ENCODE measurements at regions not wholly inside any gene's neighbourhood (a gene's known extent, or its start where the extent isn't known, plus 50 kb on each side); places are given as distances from the start of the nearest gene placed in this dataset.

DNA sequence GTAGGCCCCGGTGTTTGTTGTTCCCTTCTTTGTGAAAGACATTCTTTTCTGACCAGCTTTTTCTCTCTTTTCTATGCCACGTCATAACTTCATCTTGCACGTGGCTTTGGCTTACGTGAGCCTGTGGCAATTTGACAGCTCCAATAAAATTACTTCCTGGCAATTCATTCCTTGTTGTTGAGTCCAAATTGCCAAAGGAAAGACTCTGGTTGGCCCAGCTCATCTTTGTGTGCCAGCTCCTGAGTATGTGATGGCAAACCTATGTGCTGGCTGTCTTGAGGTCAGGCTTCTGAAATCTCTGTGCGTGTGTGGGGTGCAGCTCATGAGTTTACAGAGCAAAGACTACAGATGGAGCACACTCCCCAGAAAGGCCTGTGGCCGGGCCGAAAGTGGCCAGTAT lies 272.5 kb upstream of the SGK1 start:
- peaks cover 0 to 6% (median 0%) of the 10 kb centered on the region in 5 donors for H3K27me3 Mint-ChIP-seq
- no peak overlapping the region for H3K27ac ChIP-seq (ENCODE audit: low read depth, low read length)
- no peaks in the 10 kb centered on the region for H3K4me1 ChIP-seq (ENCODE audit: control insufficient read depth in 2 of 2, insufficient read depth in 2 of 2, low read length in 2 of 2)
- no peak overlapping the region for H3K27ac Mint-ChIP-seq
- CTCF ChIA-PET = interaction anchor here (1.1 kb wide), 1 partner anchor 16 kb away, joined by 3 read pairs; no protein-coding TSS in a partner anchor
- H3K9me3 Mint-ChIP-seq = peaks cover 0 to 2% (median 0%) of the 10 kb centered on the region in 11 donors
- DNase-seq (no peak), ATAC-seq (no peak)
- intact Hi-C loops (cut with micrococcal nuclease) = no loop called here
- H3K4me1 Mint-ChIP-seq = peaks cover 0 to 10% (median 7%) of the 10 kb centered on the region in 7 donors
- H3K36me3 ChIP-seq (ENCODE audit: control insufficient read depth in 2 of 3, insufficient read depth in 3 of 3, low read length in 3 of 3) = no peaks in the 10 kb centered on the region
- H3K4me3 Mint-ChIP-seq = no peak overlapping the region
- no peak overlapping the region for H3K4me3 ChIP-seq (ENCODE audit: low read length)
- H3K27me3 ChIP-seq (ENCODE audit: control insufficient read depth in 2 of 2, insufficient read depth in 2 of 2, low read length in 2 of 2) = no peaks in the 10 kb centered on the region
- H3K36me3 Mint-ChIP-seq = no peaks in the 10 kb centered on the region
- POLR2A ChIA-PET = no interaction called here
- H3K9me3 ChIP-seq (ENCODE audit: control insufficient read depth in 2 of 3, low read length in 3 of 3) = no peaks in the 10 kb centered on the region

DNA sequence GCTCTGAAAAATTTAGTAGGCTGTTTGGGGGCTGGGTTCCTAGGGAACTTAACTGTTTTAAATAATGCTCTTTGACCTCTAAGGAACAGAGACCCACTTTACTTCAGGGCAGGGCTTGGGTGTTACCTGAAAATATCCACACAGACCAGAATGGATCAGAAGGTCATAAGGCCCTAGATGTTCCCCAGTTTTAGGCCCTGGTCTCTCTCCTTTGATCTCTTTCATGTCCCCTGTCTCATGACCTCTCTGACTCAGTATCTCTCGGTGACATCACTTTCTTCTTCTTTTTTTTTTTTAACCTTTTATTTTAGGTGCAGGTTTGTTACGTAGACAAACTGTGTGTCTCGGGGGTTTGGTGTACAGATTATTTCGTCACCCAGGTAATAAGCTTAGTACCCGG lies 272.1 kb upstream of the SGK1 start:
- Mint-ChIP-seq H3K27ac (no peak overlapping the region), H3K27me3 (peaks cover 0 to 6% (median 0%) of the 10 kb centered on the region in 5 donors), H3K36me3 (no peaks in the 10 kb centered on the region), H3K9me3 (peaks cover 0 to 2% (median 1%) of the 10 kb centered on the region in 11 donors), H3K4me1 (peaks cover 0 to 8% (median 5%) of the 10 kb centered on the region in 7 donors), H3K4me3 (no peak overlapping the region)
- Histone ChIP-seq H3K4me3 (ENCODE audit: low read length) (no peak overlapping the region), H3K9me3 (ENCODE audit: control insufficient read depth in 2 of 3, low read length in 3 of 3) (no peaks in the 10 kb centered on the region), H3K4me1 (ENCODE audit: control insufficient read depth in 2 of 2, insufficient read depth in 2 of 2, low read length in 2 of 2) (no peaks in the 10 kb centered on the region), H3K27me3 (ENCODE audit: control insufficient read depth in 2 of 2, insufficient read depth in 2 of 2, low read length in 2 of 2) (no peaks in the 10 kb centered on the region), H3K27ac (ENCODE audit: low read depth, low read length) (no peak overlapping the region), H3K36me3 (ENCODE audit: control insufficient read depth in 2 of 3, insufficient read depth in 3 of 3, low read length in 3 of 3) (no peaks in the 10 kb centered on the region)
- ATAC-seq (no peak), DNase-seq (no peak)
- CTCF ChIA-PET = interaction anchor here (1.1 kb wide), 1 partner anchor 16 kb away, joined by 3 read pairs; no protein-coding TSS in a partner anchor
- intact Hi-C loops (cut with micrococcal nuclease) = no loop called here
- POLR2A ChIA-PET = no interaction called here

DNA sequence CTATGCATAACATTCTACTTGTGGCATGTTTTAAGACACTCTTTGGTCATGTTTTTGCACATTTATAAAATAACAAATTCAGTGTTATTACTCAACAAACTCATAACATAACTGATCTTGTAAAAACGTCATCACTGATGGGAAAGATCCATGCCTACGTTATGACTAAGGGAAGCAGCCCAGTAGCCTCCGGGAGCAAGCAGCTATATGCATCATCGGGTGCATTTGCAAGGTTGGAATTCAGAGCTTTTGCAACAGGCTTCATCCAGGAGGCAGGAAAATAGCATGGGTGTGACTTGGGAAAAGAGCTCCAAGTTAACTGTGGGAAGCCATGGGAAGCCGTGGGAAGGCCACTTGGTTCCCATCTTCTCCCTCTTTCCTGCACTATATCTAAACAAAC lies 271.6 kb upstream of the SGK1 start:
- POLR2A ChIA-PET = no interaction called here

DNA sequence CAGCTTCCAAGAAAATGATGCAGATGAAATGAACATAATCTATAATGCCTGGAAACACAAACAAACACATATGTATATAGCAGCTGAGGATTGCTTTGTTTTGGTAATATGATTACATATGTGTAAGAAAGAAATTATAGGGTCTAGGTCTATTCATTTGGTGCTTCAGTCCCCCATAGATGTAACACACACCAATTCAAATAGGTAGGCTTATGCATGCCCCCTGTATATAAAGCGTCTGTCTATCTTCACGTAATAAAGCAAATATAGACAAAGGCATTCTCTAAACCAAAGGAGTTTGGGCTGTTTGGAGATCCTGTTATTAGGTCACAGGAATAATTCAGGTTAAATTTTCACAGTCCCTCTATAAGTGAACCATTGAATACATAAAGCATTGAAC lies 270.4 kb upstream of the SGK1 start:
- Mint-ChIP-seq H3K9me3 (peaks cover 0 to 3% (median 1%) of the 10 kb centered on the region in 11 donors), H3K36me3 (no peaks in the 10 kb centered on the region), H3K27ac (no peak overlapping the region), H3K4me3 (no peak overlapping the region), H3K27me3 (peaks cover 0 to 12% (median 0%) of the 10 kb centered on the region in 5 donors), H3K4me1 (peaks cover 0 to 2% (median 0%) of the 10 kb centered on the region in 7 donors)
- ChIA-PET CTCF (no interaction called here), POLR2A (no interaction called here)
- Histone ChIP-seq H3K27ac (ENCODE audit: low read depth, low read length) (no peak overlapping the region), H3K36me3 (ENCODE audit: control insufficient read depth in 2 of 3, insufficient read depth in 3 of 3, low read length in 3 of 3) (no peaks in the 10 kb centered on the region), H3K4me3 (ENCODE audit: low read length) (no peak overlapping the region), H3K27me3 (ENCODE audit: control insufficient read depth in 2 of 2, insufficient read depth in 2 of 2, low read length in 2 of 2) (no peaks in the 10 kb centered on the region), H3K9me3 (ENCODE audit: control insufficient read depth in 2 of 3, low read length in 3 of 3) (no peaks in the 10 kb centered on the region), H3K4me1 (ENCODE audit: control insufficient read depth in 2 of 2, insufficient read depth in 2 of 2, low read length in 2 of 2) (no peaks in the 10 kb centered on the region)
- intact Hi-C loops (cut with micrococcal nuclease) = no loop called here
- DNase-seq (no peak), ATAC-seq (no peak)

More for the DNA sequence above, 271.6 kb upstream of the SGK1 start:
- DNase-seq (no peak), ATAC-seq (no peak)
- Histone ChIP-seq H3K4me1 (ENCODE audit: control insufficient read depth in 2 of 2, insufficient read depth in 2 of 2, low read length in 2 of 2) (no peaks in the 10 kb centered on the region), H3K36me3 (ENCODE audit: control insufficient read depth in 2 of 3, insufficient read depth in 3 of 3, low read length in 3 of 3) (no peaks in the 10 kb centered on the region), H3K4me3 (ENCODE audit: low read length) (no peak overlapping the region), H3K27ac (ENCODE audit: low read depth, low read length) (no peak overlapping the region), H3K9me3 (ENCODE audit: control insufficient read depth in 2 of 3, low read length in 3 of 3) (no peaks in the 10 kb centered on the region), H3K27me3 (ENCODE audit: control insufficient read depth in 2 of 2, insufficient read depth in 2 of 2, low read length in 2 of 2) (no peaks in the 10 kb centered on the region)
- Mint-ChIP-seq H3K9me3 (peaks cover 0 to 3% (median 1%) of the 10 kb centered on the region in 11 donors), H3K27ac (no peak overlapping the region), H3K36me3 (no peaks in the 10 kb centered on the region), H3K4me1 (peaks cover 0 to 5% (median under 1%) of the 10 kb centered on the region in 7 donors), H3K4me3 (no peak overlapping the region), H3K27me3 (peaks cover 0 to 9% (median 0%) of the 10 kb centered on the region in 5 donors)
- CTCF ChIA-PET = interaction anchor here (1.1 kb wide), 1 partner anchor 17 kb away, joined by 3 read pairs; no protein-coding TSS in a partner anchor
- intact Hi-C loops (cut with micrococcal nuclease) = no loop called here

DNA sequence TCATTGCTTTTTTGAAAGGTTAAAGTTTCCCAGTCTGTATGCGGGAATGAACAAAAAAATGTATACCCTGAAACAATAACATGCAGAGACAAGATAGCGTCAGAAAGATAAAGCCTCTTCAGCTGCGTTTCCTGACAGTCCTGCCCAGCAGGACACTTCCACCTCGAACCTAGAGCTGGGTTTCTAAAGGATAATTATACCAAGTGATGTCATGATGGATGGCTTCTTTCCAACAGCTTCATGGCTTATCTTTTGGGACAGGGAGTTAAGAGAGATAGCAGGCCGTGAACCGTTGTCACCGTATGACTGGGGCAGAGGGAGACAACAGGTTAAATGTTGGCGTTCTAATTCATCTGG lies 267.6 kb upstream of the SGK1 start:
- intact Hi-C loops (cut with micrococcal nuclease) = no loop called here
- peaks cover 0 to 3% (median 1%) of the 10 kb centered on the region in 11 donors for H3K9me3 Mint-ChIP-seq
- no peak overlapping the region for H3K4me3 Mint-ChIP-seq
- H3K4me1 ChIP-seq (ENCODE audit: control insufficient read depth in 2 of 2, insufficient read depth in 2 of 2, low read length in 2 of 2) = no peaks in the 10 kb centered on the region
- peaks cover 0 to 28% (median 0%) of the 10 kb centered on the region in 5 donors for H3K27me3 Mint-ChIP-seq
- POLR2A ChIA-PET = no interaction called here
- CTCF ChIA-PET = no interaction called here
- H3K4me3 ChIP-seq (ENCODE audit: low read length) = no peak overlapping the region
- no peaks in the 10 kb centered on the region for H3K27me3 ChIP-seq (ENCODE audit: control insufficient read depth in 2 of 2, insufficient read depth in 2 of 2, low read length in 2 of 2)
- no peaks in the 10 kb centered on the region for H3K9me3 ChIP-seq (ENCODE audit: control insufficient read depth in 2 of 3, low read length in 3 of 3)
- H3K36me3 Mint-ChIP-seq = no peaks in the 10 kb centered on the region
- DNase-seq = no peak
- no peaks in the 10 kb centered on the region for H3K36me3 ChIP-seq (ENCODE audit: control insufficient read depth in 2 of 3, insufficient read depth in 3 of 3, low read length in 3 of 3)
- ATAC-seq = no peak
- H3K4me1 Mint-ChIP-seq = no peaks in the 10 kb centered on the region
- H3K27ac Mint-ChIP-seq = no peak overlapping the region
- no peak overlapping the region for H3K27ac ChIP-seq (ENCODE audit: low read depth, low read length)

DNA sequence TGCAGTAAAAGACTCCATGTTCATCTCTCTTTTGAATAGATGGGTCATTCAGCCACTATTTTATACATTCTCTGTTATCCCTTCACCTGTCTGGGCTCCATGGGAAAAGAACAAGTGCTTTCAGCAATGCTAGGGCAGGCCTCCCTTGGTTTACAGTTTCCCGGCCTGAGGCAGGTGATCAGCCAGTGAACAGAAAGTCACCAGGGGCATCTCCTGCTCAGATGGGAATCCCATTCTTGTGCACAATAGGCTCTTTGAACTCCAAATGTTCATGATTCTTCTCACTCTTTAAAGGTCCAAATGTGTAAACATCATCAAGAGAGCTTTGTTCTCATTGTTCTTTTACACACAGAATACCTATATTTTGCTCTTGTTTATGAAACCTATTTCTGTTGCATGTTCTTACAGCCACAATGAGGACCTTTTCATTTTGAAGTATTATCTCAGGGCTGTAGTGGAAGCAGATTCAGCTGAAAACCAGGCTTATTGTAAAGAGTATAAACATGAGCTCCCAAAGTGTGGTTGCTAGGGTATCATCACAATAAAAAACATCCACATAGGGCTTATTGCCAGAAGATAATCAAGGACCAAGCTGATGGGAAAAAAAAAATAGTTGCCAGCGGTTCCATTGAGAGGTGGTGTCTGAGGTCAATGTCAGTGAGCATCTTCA lies 267.1 kb upstream of the SGK1 start:
- no peak overlapping the region for H3K27ac Mint-ChIP-seq
- peaks cover 0 to 2% (median 0%) of the 10 kb centered on the region in 7 donors for H3K4me1 Mint-ChIP-seq
- H3K4me3 Mint-ChIP-seq = no peak overlapping the region
- H3K9me3 Mint-ChIP-seq = peaks cover 0 to 4% (median 3%) of the 10 kb centered on the region in 11 donors
- POLR2A ChIA-PET = no interaction called here
- intact Hi-C loops (cut with micrococcal nuclease) = no loop called here
- CTCF ChIA-PET = interaction anchor here (0.6 kb wide), 1 partner anchor 267 kb away, joined by 3 read pairs; no protein-coding TSS in a partner anchor
- H3K36me3 Mint-ChIP-seq = peaks cover 0 to 3% (median 1%) of the 10 kb centered on the region in 5 donors
- Histone ChIP-seq H3K36me3 (ENCODE audit: control insufficient read depth in 2 of 3, insufficient read depth in 3 of 3, low read length in 3 of 3) (no peaks in the 10 kb centered on the region), H3K27ac (ENCODE audit: low read depth, low read length) (no peak overlapping the region), H3K4me3 (ENCODE audit: low read length) (no peak overlapping the region), H3K9me3 (ENCODE audit: control insufficient read depth in 2 of 3, low read length in 3 of 3) (no peaks in the 10 kb centered on the region), H3K4me1 (ENCODE audit: control insufficient read depth in 2 of 2, insufficient read depth in 2 of 2, low read length in 2 of 2) (no peaks in the 10 kb centered on the region), H3K27me3 (ENCODE audit: control insufficient read depth in 2 of 2, insufficient read depth in 2 of 2, low read length in 2 of 2) (no peaks in the 10 kb centered on the region)
- DNase-seq (no peak), ATAC-seq (no peak)
- peaks cover 0 to 33% (median 0%) of the 10 kb centered on the region in 5 donors for H3K27me3 Mint-ChIP-seq

DNA sequence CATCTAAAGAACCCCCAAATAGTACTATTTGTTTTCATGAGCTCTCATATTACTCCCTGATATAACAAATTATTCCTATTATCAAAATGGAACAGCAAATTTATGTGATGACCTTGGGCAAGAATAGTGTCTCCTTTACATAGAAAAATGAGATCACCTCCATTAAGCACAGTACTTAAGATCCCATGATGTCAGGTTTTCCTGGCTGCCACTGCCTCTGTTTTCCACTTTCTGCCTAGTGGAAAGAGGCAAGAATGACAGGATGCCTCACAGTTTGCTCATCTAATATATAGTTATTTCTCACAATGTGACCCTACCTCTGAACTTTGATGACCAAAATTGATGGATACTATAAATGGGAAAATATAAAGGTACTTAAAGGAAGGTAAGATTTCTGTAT lies 260.1 kb upstream of the SGK1 start:
- Mint-ChIP-seq H3K4me1 (peaks cover 0 to 3% (median 0%) of the 10 kb centered on the region in 7 donors), H3K9me3 (peaks cover 0 to 20% (median 3%) of the 10 kb centered on the region in 11 donors), H3K27ac (no peak overlapping the region), H3K36me3 (peaks cover 0 to 11% (median 6%) of the 10 kb centered on the region in 5 donors), H3K27me3 (peaks cover 0 to 40% (median 0%) of the 10 kb centered on the region in 5 donors), H3K4me3 (no peak overlapping the region)
- no peak for DNase-seq
- H3K27ac ChIP-seq (ENCODE audit: low read depth, low read length) = no peak overlapping the region
- ATAC-seq = no peak
- no peaks in the 10 kb centered on the region for H3K9me3 ChIP-seq (ENCODE audit: control insufficient read depth in 2 of 3, low read length in 3 of 3)
- ChIA-PET CTCF (interaction anchor here (0.5 kb wide), 1 partner anchor 137 kb away, joined by 3 read pairs; no protein-coding TSS in a partner anchor), POLR2A (no interaction called here)
- no peak overlapping the region for H3K4me3 ChIP-seq (ENCODE audit: low read length)
- H3K27me3 ChIP-seq (ENCODE audit: control insufficient read depth in 2 of 2, insufficient read depth in 2 of 2, low read length in 2 of 2) = no peaks in the 10 kb centered on the region
- no peaks in the 10 kb centered on the region for H3K4me1 ChIP-seq (ENCODE audit: control insufficient read depth in 2 of 2, insufficient read depth in 2 of 2, low read length in 2 of 2)
- intact Hi-C loops (cut with micrococcal nuclease) = no loop called here
- H3K36me3 ChIP-seq (ENCODE audit: control insufficient read depth in 2 of 3, insufficient read depth in 3 of 3, low read length in 3 of 3) = no peaks in the 10 kb centered on the region
